ENCODE measurements at regions not wholly inside any gene's neighbourhood (a gene's known extent, or its start where the extent isn't known, plus 50 kb on each side); places are given as distances from the start of the nearest gene placed in this dataset.

GRCh38 chr2:217178341-217178740 lies 318.5 kb upstream of the TNP1 start:
- TF ChIP-seq CTCF (IDR thresholded peaks at IDR 0.05) (no peak), POLR2A (IDR thresholded peaks at IDR 0.05) (no peak)

Data from body of pancreas (tissue), 4 donors.